ENCODE measurements at regions not wholly inside any gene's neighbourhood (a gene's known extent, or its start where the extent isn't known, plus 50 kb on each side); places are given as distances from the start of the nearest gene placed in this dataset.

- no peak for TF ChIP-seq POLR2A (IDR thresholded peaks at IDR 0.05)
- no peak for TF ChIP-seq CTCF (IDR thresholded peaks at IDR 0.05)
These were observed 337.8 kb upstream of the ZFHX3 start for GRCh38 chr16:73385696-73386095.
